Spinal cord (tissue), 9 donors: ENCODE measurements at regions not wholly inside any gene's neighbourhood (a gene's known extent, or its start where the extent isn't known, plus 50 kb on each side); places are given as distances from the start of the nearest gene placed in this dataset.
"Not testable (repeated sequence)": the region's sequence is repeated elsewhere in the genome, so short reads cannot be mapped to it uniquely, and the experiment has no call there.

ENCODE experiments used
- DNase-seq, 6 donors: peaks; one replicate each; pipeline versions ENCODE4 v3.0.0 to v3.0.0-alpha.2; 2013 to 2015; ENCODE audit warnings: low spot score in 6 of 6, low read depth in 4 of 6
- H3K27ac ChIP-seq: one replicate; pipeline ENCODE4 v1.5.1; 2013; ENCODE audit warnings: low read depth, low read length, control low read depth
- H3K27me3 ChIP-seq: one replicate; pipeline ENCODE4 v1.6.1; 2013; ENCODE audit warnings: low read length; ENCODE audit not compliant: control insufficient read depth, insufficient read depth
- H3K36me3 ChIP-seq: one replicate; pipeline ENCODE4 v1.6.1; 2013; ENCODE audit warnings: low read length; ENCODE audit not compliant: control insufficient read depth, insufficient read depth
- H3K4me1 ChIP-seq: one replicate; pipeline ENCODE4 v1.6.1; 2013; ENCODE audit warnings: low read length; ENCODE audit not compliant: control insufficient read depth, insufficient read depth
- H3K4me3 ChIP-seq: one replicate; pipeline ENCODE4 v1.5.1; 2013; ENCODE audit warnings: low read depth, low read length, control low read depth
- H3K9me3 ChIP-seq: one replicate; pipeline ENCODE4 v1.6.1; 2013; ENCODE audit warnings: low read length; ENCODE audit not compliant: control insufficient read depth, insufficient read depth
- WGBS: methylation state at CpG from one replicate; pipeline ENCODE4 v1.1.5; 2013; ENCODE audit warnings: missing lambda C conversion rate; ENCODE audit not compliant: insufficient coverage; 5-methylcytosine and 5-hydroxymethylcytosine counted together
- donor health status: healthy.

- Histone ChIP-seq H3K27ac (no peak overlapping the region), H3K9me3 (no peaks in the 10 kb centered on the region), H3K36me3 (no peaks in the 10 kb centered on the region), H3K4me3 (no peak overlapping the region), H3K4me1 (no peaks in the 10 kb centered on the region), H3K27me3 (no peaks in the 10 kb centered on the region)
- 98% methylated on average over 5 of the region's 5 CpGs for WGBS
- no peak for DNase-seq
These were observed 182.9 kb downstream of the TTC6 start for GRCh38 chr14:37778135-37778943.

GRCh38 chr14:37779480-37779879 is 184.1 kb downstream of the TTC6 start:
- Histone ChIP-seq H3K4me1 (no peaks in the 10 kb centered on the region), H3K9me3 (no peaks in the 10 kb centered on the region), H3K27ac (no peak overlapping the region), H3K36me3 (no peaks in the 10 kb centered on the region), H3K27me3 (no peaks in the 10 kb centered on the region), H3K4me3 (no peak overlapping the region)
- DNase-seq, result no peak

- H3K36me3 ChIP-seq, H3K4me1 ChIP-seq, H3K4me3 ChIP-seq, H3K9me3 ChIP-seq, H3K27me3 ChIP-seq, H3K27ac ChIP-seq, DNase-seq: not testable (repeated sequence)
- 100% methylated on average over 1 of the region's 4 CpGs for WGBS
These were observed 185.3 kb downstream of the TTC6 start for GRCh38 chr14:37780731-37781130.

DNA sequence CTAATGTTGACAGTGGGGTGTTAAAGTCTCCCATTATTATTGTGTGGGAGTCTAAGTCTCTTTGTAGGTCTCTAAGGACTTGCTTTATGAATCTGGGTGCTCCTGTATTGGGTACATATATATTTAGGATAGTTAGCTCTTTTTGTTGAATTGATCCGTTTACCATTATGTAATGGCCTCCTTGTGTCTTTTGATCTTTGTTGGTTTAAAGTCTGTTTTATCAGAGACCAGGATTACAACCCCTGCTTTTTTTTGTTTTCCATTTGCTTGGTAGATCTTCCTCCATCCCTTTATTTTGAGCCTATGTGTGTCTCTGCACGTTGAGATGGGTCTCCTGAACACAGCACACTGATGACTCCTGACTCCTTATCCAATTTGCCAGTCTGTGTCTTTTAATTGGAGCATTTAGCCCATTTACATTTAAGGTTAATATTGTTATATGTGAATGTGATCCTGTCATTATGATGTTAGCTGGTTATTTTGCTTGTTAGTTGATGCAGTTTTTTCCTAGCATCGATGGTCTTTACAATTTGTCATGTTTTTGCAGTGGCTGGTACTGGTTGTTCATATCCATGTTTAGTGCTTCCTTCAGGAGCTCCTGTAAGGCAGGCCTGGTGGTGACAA is 188.9 kb downstream of the TTC6 start:
- H3K4me3 ChIP-seq, DNase-seq, H3K4me1 ChIP-seq, H3K36me3 ChIP-seq, H3K27ac ChIP-seq, H3K27me3 ChIP-seq, H3K9me3 ChIP-seq: not testable (repeated sequence)
- 67% methylated on average over 1 of the region's 3 CpGs for WGBS

DNA sequence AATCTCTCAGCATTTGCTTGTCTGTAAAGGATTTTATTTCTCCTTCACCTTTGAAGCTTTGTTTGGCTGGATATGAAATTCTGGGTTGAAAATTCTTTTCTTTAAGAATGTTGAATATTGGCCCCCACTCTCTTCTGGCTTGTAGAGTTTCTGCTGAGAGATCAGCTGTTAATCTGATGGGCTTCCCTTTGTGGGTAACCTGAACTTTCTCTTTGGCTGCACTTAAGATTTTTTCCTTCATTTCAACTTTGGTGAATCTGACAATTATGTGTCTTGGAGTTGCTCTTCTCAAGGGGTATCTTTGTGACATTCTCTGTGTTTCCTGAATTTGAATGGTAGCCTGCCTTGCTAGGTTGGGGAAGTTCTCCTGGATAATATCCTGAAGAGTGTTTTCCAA is 189.4 kb downstream of the TTC6 start:
- not testable (repeated sequence) for H3K27me3 ChIP-seq, H3K9me3 ChIP-seq, H3K4me3 ChIP-seq, H3K27ac ChIP-seq, H3K36me3 ChIP-seq, DNase-seq, H3K4me1 ChIP-seq

- H3K27me3 ChIP-seq, H3K4me1 ChIP-seq, DNase-seq, H3K36me3 ChIP-seq, H3K9me3 ChIP-seq, H3K27ac ChIP-seq, H3K4me3 ChIP-seq: not testable (repeated sequence)
- 52% methylated on average over 2 of the region's 9 CpGs for whole genome bisulfite sequencing
These were observed 189.9 kb downstream of the TTC6 start for GRCh38 chr14:37785298-37785697.

DNA sequence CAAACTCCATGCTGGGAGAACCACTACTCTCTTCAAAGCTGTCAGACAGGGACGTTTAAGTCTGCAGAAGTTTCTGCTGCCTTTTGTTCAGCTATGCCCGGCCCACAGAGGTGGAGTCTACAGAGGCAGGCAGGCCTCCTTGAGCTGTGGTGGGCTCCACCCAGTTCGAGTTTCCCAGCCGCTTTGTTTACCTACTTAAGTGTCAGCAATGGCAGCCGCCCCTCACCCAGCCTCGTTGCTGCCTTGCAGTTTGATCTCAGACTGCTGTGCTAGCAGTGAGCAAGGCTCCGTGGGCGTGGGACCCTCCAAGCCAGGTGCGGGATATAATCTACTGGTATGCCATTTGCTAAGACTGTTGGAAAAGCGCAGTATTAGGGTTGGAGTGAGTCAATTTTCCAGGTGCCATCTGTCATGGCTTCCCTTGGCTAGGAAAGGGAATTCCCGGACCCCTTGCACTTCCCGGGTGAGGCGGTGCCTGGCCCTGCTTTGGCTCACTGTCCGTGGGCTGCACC is 190.7 kb downstream of the TTC6 start:
- WGBS, result 87% methylated on average over 14 of the region's 14 CpGs

DNA sequence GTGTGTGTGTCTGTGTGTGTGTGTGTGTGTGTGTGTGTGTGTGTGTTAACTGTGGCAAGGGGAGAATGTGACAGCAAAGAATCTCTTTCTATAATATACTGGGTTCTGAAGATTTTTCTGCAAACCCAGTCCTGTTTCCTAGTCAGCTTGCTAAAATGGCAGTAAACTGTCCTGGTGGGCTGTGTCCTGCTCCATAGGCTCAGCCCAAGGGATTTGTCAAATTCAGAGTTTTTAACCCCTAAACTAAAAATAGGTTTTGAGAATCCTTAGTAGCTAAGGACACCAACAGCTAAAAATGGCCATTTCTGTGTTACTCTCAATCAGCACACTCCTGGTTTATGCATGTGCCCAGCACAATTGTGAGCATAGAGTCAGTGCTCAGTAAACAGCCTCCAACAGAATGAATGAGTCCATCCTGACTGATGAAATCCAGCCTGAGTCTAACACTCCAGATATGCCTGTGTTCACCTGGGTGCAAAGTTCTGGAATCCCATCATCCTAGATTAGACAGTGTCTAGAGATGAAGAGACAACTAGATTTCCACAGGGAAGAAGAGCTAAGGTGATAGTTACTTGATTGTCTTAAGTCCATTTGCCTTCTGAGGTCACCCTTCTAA is 192.6 kb downstream of the TTC6 start:
- DNase-seq, result no peak
- Histone ChIP-seq H3K36me3 (no peaks in the 10 kb centered on the region), H3K4me3 (no peak overlapping the region), H3K27me3 (no peaks in the 10 kb centered on the region), H3K4me1 (no peaks in the 10 kb centered on the region), H3K27ac (no peak overlapping the region), H3K9me3 (no peaks in the 10 kb centered on the region)

More for the DNA sequence above, 190.7 kb downstream of the TTC6 start:
- not testable (repeated sequence) for H3K9me3 ChIP-seq, H3K27ac ChIP-seq, H3K4me3 ChIP-seq, H3K27me3 ChIP-seq, DNase-seq, H3K4me1 ChIP-seq, H3K36me3 ChIP-seq

DNA sequence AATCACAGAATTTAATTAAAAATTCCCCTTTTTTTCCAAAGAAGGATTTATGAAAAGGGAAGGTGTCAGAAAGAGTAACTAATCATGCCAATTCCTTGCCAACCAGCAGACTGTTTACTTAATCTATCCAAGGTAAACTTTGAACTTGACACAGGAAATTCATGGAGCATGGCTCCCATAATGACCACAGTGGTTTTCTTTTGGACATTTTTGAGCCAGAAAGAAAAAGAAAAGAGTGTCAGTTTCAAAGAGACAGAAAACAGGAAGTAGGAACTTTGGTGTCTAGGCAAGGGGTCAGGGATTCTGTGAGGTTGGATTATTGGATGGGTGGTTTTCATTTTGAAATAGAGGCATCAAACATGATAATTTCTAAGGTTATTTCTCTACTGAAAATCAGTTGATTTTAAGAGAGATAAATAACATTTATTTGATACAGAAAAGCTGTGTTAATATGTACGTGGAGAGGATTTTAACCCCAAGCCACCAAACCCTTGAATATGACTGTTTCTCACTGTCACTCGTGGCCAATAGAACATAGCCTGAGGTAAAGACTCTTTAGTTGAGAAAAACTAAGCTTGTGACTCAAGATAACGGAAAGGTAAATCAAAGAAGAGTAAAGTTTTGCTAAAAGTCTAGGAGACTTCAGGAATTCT is 196.1 kb downstream of the TTC6 start:
- no peaks in the 10 kb centered on the region for H3K9me3 ChIP-seq
- no peaks in the 10 kb centered on the region for H3K4me1 ChIP-seq
- H3K27me3 ChIP-seq, result no peaks in the 10 kb centered on the region
- DNase-seq, result no peak
- no peak overlapping the region for H3K4me3 ChIP-seq
- no peaks in the 10 kb centered on the region for H3K36me3 ChIP-seq
- no peak overlapping the region for H3K27ac ChIP-seq
- WGBS, result no CpG with 5 or more reads among the region's 3 CpGs
